H9 (cell line): ENCODE measurements at regions not wholly inside any gene's neighbourhood (a gene's known extent, or its start where the extent isn't known, plus 50 kb on each side); places are given as distances from the start of the nearest gene placed in this dataset.

Source experiments
- DNase-seq: peaks from one replicate; pipeline ENCODE4 v3.0.0-alpha.2; 2017
- H2AFZ ChIP-seq: one replicate; pipeline ENCODE4 v1.6.1; 2013; ENCODE audit warnings: mild to moderate bottlenecking, low read length, control low read depth, moderate library complexity
- H2AK5ac ChIP-seq: 2 replicates; pipeline ENCODE4 v1.6.1; 2013; ENCODE audit warnings: low read length, control low read depth, mixed read lengths; ENCODE audit not compliant: insufficient read length
- H2BK120ac ChIP-seq: one replicate; pipeline ENCODE4 v1.6.1; 2013; ENCODE audit warnings: low read depth, mild to moderate bottlenecking, low read length, control low read depth, inconsistent platforms; ENCODE audit not compliant: poor library complexity, severe bottlenecking
- H2BK12ac ChIP-seq: 2 replicates; pipeline ENCODE4 v1.6.1; 2013; ENCODE audit warnings: low read length, control low read depth, mixed read lengths, low read depth; ENCODE audit not compliant: insufficient read length
- H2BK15ac ChIP-seq: 2 replicates; pipeline ENCODE4 v1.6.1; 2013; ENCODE audit warnings: low read depth, low read length, control low read depth
- H2BK20ac ChIP-seq: one replicate; pipeline ENCODE4 v1.6.1; 2013; ENCODE audit warnings: low read depth, mild to moderate bottlenecking, low read length, control low read depth, inconsistent platforms; ENCODE audit not compliant: poor library complexity, severe bottlenecking
- H2BK5ac ChIP-seq: 2 replicates; pipeline ENCODE4 v1.6.1; 2013; ENCODE audit warnings: low read length, control low read depth, mixed read lengths; ENCODE audit not compliant: insufficient read length
- H3K14ac ChIP-seq: 2 replicates; pipeline ENCODE4 v1.6.1; 2013; ENCODE audit warnings: low read length, control low read depth; ENCODE audit not compliant: insufficient read depth
- H3K18ac ChIP-seq: 2 replicates; pipeline ENCODE4 v1.6.1; 2013; ENCODE audit warnings: low read depth, mild to moderate bottlenecking, mixed read lengths, low read length, control low read depth; ENCODE audit not compliant: insufficient read length
- H3K23ac ChIP-seq: 2 replicates; pipeline ENCODE4 v1.6.1; 2013; ENCODE audit warnings: low read length, control low read depth, mixed read lengths, low read depth; ENCODE audit not compliant: insufficient read length
- H3K23me2 ChIP-seq: 2 replicates; pipeline ENCODE4 v1.6.1; 2013; ENCODE audit warnings: low read depth, mild to moderate bottlenecking, mixed read lengths, low read length, control low read depth; ENCODE audit not compliant: insufficient read length, poor library complexity, severe bottlenecking
- H3K27ac ChIP-seq: 2 replicates; pipeline ENCODE4 v1.5.1; 2013; ENCODE audit warnings: low read length, control low read depth, mixed read lengths, low read depth; ENCODE audit not compliant: insufficient read length
- H3K27me3 ChIP-seq: 2 replicates; pipeline ENCODE4 v1.6.1; 2013; ENCODE audit warnings: low read length, control low read depth, inconsistent platforms; ENCODE audit not compliant: insufficient read depth
- H3K4ac ChIP-seq: 2 replicates; pipeline ENCODE4 v1.6.1; 2013; ENCODE audit warnings: low read depth, mild to moderate bottlenecking, control low read depth, inconsistent platforms, low read length, moderate library complexity
- H3K4me1 ChIP-seq: 2 replicates; pipeline ENCODE4 v1.6.1; 2013; ENCODE audit warnings: low read length, control low read depth, inconsistent platforms; ENCODE audit not compliant: insufficient read depth
- H3K4me2 ChIP-seq: 2 replicates; pipeline ENCODE4 v1.6.1; 2013; ENCODE audit warnings: low read length, control low read depth, mixed read lengths; ENCODE audit not compliant: insufficient read length, insufficient read depth
- H3K56ac ChIP-seq: 2 replicates; pipeline ENCODE4 v1.6.1; 2013; ENCODE audit warnings: low read depth, mild to moderate bottlenecking, mixed read lengths, low read length, control low read depth; ENCODE audit not compliant: insufficient read length
- H3K79me1 ChIP-seq: 2 replicates; pipeline ENCODE4 v1.6.1; 2013; ENCODE audit warnings: low read depth, mild to moderate bottlenecking, moderate library complexity, low read length, control low read depth, inconsistent platforms; ENCODE audit not compliant: insufficient read depth, poor library complexity, severe bottlenecking
- H3K79me2 ChIP-seq: 2 replicates; pipeline ENCODE4 v1.6.1; 2013; ENCODE audit warnings: low read length, control low read depth, inconsistent platforms; ENCODE audit not compliant: insufficient read depth
- H3K9ac ChIP-seq: 2 replicates; pipeline ENCODE4 v1.6.1; 2013; ENCODE audit warnings: low read length, control low read depth, mixed read lengths; ENCODE audit not compliant: insufficient read length; ENCODE audit errors: extremely low read depth
- H3K9me3 ChIP-seq: one replicate; pipeline ENCODE4 v1.6.1; 2013; ENCODE audit warnings: low read depth, low read length, inconsistent platforms; ENCODE audit not compliant: control insufficient read depth
- H3T11ph ChIP-seq: one replicate; pipeline ENCODE4 v1.6.1; 2013; ENCODE audit warnings: mild to moderate bottlenecking, low read length, control low read depth, inconsistent platforms
- H4K20me1 ChIP-seq: one replicate; pipeline ENCODE4 v1.6.1; 2013; ENCODE audit not compliant: control insufficient read depth, insufficient read length, insufficient read depth
- H4K5ac ChIP-seq: 2 replicates; pipeline ENCODE4 v1.6.1; 2013; ENCODE audit warnings: low read depth, mild to moderate bottlenecking, mixed read lengths, low read length, control low read depth; ENCODE audit not compliant: insufficient read length
- H4K8ac ChIP-seq: replicated peaks from 2 replicates; pipeline ENCODE4 v1.6.1; 2013; ENCODE audit warnings: low read length, control low read depth, mixed read lengths, low read depth; ENCODE audit not compliant: insufficient read length
- H4K91ac ChIP-seq: 2 replicates; pipeline ENCODE4 v1.6.1; 2013; ENCODE audit warnings: low read depth, mild to moderate bottlenecking, moderate library complexity, mixed read lengths, low read length, control low read depth; ENCODE audit not compliant: insufficient read length
- H3K27ac Mint-ChIP-seq, 3 experiments: 2 replicates in 2 of 3; 3 replicates in 1 of 3; pipeline ENCODE4 v1.8.0; 2020 to 2021; ENCODE audit warnings: mixed read lengths in 3 of 3, mild to moderate bottlenecking in 1 of 3, moderate library complexity in 1 of 3
- H3K27me3 Mint-ChIP-seq: 2 replicates; pipeline ENCODE4 v1.8.0; 2021; ENCODE audit warnings: low read depth, mild to moderate bottlenecking, moderate library complexity, mixed read lengths
- H3K36me3 Mint-ChIP-seq, 3 experiments: 2 replicates in 2 of 3; 3 replicates in 1 of 3; pipeline ENCODE4 v1.8.0; 2020 to 2021; ENCODE audit warnings: low read depth in 3 of 3, mixed read lengths in 3 of 3; ENCODE audit not compliant: insufficient read depth in 1 of 3
- H3K4me1 Mint-ChIP-seq, 2 experiments: 2 replicates each; pipeline ENCODE4 v1.8.0; 2020; ENCODE audit warnings: mixed read lengths in 2 of 2
- H3K4me3 Mint-ChIP-seq, 2 experiments: 2 replicates in 1 of 2; 3 replicates in 1 of 2; pipeline ENCODE4 v1.8.0; 2020 to 2021; ENCODE audit warnings: mild to moderate bottlenecking in 2 of 2, mixed read lengths in 2 of 2, moderate library complexity in 1 of 2
- H3K9me3 Mint-ChIP-seq, 2 experiments: 2 replicates in 1 of 2; 3 replicates in 1 of 2; pipeline ENCODE4 v1.8.0; 2020; ENCODE audit warnings: mild to moderate bottlenecking in 2 of 2, mixed read lengths in 2 of 2, moderate library complexity in 1 of 2
- CTCF ChIP-seq: fragments of 200-600 bp; sonication (generic); conservative IDR thresholded peaks from 3 replicates; pipeline ENCODE4 v1.8.0; 2021; ENCODE audit warnings: antibody characterized with exemption, mild to moderate bottlenecking
- WGBS: extraction: QIAGEN DNeasy Blood & Tissue Kit; methylation state at CpG from one replicate; pipeline ENCODE4 v1.1.7; 2013; ENCODE audit warnings: missing lambda C conversion rate, low lambda C conversion rate, mixed read lengths; ENCODE audit not compliant: insufficient read length; ENCODE audit errors: extremely low coverage; 5-methylcytosine and 5-hydroxymethylcytosine counted together

GRCh38 chr1:13950637-13951036 is 250.6 kb downstream of the PRDM2 start:
- Histone ChIP-seq H3K14ac (no peak overlapping the region), H2BK12ac (no peak overlapping the region), H3K56ac (no peak overlapping the region), H3K4me2 (no peak overlapping the region), H2AK5ac (no peak overlapping the region), H3K79me2 (no peaks in the 10 kb centered on the region), H4K91ac (no peak overlapping the region), H4K20me1 (no peaks in the 10 kb centered on the region), H3T11ph (no peak overlapping the region), H3K9me3 (no peaks in the 10 kb centered on the region), H3K79me1 (no peaks in the 10 kb centered on the region), H3K23me2 (no peaks in the 10 kb centered on the region), H2BK15ac (no peak overlapping the region), H2BK20ac (no peak overlapping the region), H3K4me1 (no peaks in the 10 kb centered on the region), H2AFZ (no peak overlapping the region), H3K27me3 (no peaks in the 10 kb centered on the region), H3K18ac (no peak overlapping the region), H4K8ac (no peak overlapping the region), H2BK120ac (no peak overlapping the region), H4K5ac (no peak overlapping the region), H2BK5ac (no peak overlapping the region), H3K23ac (no peak overlapping the region), H3K4ac (no peak overlapping the region), H3K27ac (no peak overlapping the region), H3K9ac (no peak overlapping the region)
- no peaks in the 10 kb centered on the region for H3K36me3 Mint-ChIP-seq
- peaks cover 26% of the 10 kb centered on the region for H3K27me3 Mint-ChIP-seq
- no peak overlapping the region; a peak in 1 of 7 replicates for H3K27ac Mint-ChIP-seq
- H3K4me1 Mint-ChIP-seq: peaks cover 30 to 32% of the 10 kb centered on the region in 2 experiments
- DNase-seq: peak; percentile 74
- no peaks in the 10 kb centered on the region for H3K9me3 Mint-ChIP-seq
- H3K4me3 Mint-ChIP-seq: no peak overlapping the region
- peak; percentile 74 for TF ChIP-seq CTCF
- no CpG with 5 or more reads among the region's 7 CpGs for WGBS
